ENCODE measurements at regions not wholly inside any gene's neighbourhood (a gene's known extent, or its start where the extent isn't known, plus 50 kb on each side); places are given as distances from the start of the nearest gene placed in this dataset.

DNA sequence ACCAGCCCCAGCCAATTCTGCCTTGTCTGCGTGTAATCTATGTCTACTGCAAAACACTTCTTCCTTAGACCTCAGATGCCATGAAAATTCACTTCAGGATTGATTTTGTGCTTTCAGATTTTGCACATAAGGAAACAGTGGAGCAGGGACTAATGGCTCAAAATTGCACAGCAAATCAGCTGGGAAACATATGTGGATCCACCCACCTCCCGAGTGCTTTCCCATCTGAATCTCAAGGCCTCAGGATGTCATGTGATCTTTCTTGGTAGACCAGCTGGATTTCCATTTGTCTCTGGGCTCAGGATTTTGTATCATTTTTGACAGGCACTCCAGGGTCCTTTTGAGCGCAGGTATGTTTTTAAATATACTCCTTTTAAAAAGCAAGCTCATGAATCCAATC is 158.6 kb downstream of the MIS18A start:
- no peaks in the 10 kb centered on the region for H3K4me1 ChIP-seq (ENCODE audit: insufficient read depth)
- H3K4me3 ChIP-seq = no peak overlapping the region
- peaks cover 0 to 4% of the 10 kb centered on the region in 2 donors for H3K9me3 ChIP-seq
- H3K27ac ChIP-seq = no peak overlapping the region
- H3K27me3 ChIP-seq = no peaks in the 10 kb centered on the region
- DNase-seq = no peak
- H3K36me3 ChIP-seq = no peaks in the 10 kb centered on the region
- intact Hi-C loops (cut with DNase I) = no loop called here
- TF ChIP-seq, protein P1, sequence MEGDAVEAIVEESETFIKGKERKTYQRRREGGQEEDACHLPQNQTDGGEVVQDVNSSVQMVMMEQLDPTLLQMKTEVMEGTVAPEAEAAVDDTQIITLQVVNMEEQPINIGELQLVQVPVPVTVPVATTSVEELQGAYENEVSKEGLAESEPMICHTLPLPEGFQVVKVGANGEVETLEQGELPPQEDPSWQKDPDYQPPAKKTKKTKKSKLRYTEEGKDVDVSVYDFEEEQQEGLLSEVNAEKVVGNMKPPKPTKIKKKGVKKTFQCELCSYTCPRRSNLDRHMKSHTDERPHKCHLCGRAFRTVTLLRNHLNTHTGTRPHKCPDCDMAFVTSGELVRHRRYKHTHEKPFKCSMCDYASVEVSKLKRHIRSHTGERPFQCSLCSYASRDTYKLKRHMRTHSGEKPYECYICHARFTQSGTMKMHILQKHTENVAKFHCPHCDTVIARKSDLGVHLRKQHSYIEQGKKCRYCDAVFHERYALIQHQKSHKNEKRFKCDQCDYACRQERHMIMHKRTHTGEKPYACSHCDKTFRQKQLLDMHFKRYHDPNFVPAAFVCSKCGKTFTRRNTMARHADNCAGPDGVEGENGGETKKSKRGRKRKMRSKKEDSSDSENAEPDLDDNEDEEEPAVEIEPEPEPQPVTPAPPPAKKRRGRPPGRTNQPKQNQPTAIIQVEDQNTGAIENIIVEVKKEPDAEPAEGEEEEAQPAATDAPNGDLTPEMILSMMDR (IDR thresholded peaks at IDR 0.05) = no peak
- no peak for TF ChIP-seq EP300 (IDR thresholded peaks at IDR 0.05)
- no peak for TF ChIP-seq POLR2A (IDR thresholded peaks at IDR 0.05)
- 75 to 85% (median 77%) methylated on average over 3 of the region's 3 CpGs for WGBS, 3 donors

DNA sequence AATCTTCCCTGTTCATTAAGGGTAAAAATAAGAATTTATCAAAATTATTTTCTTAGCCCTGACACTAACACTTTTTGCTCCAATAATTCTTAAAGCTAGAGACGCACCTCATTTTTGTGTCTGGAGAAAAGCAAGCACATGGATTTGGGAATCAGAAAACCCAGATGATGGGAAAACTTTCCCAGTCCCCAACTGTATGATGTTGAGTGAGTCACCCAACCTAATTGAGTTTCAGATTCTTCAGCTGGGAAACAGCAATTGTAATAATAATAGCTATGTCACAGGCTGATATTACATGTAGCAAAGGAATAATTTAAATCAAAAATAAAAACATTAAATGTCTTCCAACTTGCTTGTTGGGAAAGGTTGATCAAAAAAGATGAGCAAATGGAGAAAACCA is 159.0 kb downstream of the MIS18A start:
- Histone ChIP-seq H3K27me3 (no peaks in the 10 kb centered on the region), H3K4me1 (ENCODE audit: insufficient read depth) (no peaks in the 10 kb centered on the region), H3K9me3 (peaks cover 0 to 4% of the 10 kb centered on the region in 2 donors), H3K36me3 (no peaks in the 10 kb centered on the region), H3K27ac (no peak overlapping the region), H3K4me3 (no peak overlapping the region)
- DNase-seq = no peak
- intact Hi-C loops (cut with DNase I) = no loop called here
- WGBS, 3 donors = 94 to 100% (median 96%) methylated on average over 1 of the region's 1 CpG
- TF ChIP-seq, protein P1 (IDR thresholded peaks at IDR 0.05) = no peak
- TF ChIP-seq EP300 (IDR thresholded peaks at IDR 0.05) (no peak), POLR2A (IDR thresholded peaks at IDR 0.05) (no peak)

DNA sequence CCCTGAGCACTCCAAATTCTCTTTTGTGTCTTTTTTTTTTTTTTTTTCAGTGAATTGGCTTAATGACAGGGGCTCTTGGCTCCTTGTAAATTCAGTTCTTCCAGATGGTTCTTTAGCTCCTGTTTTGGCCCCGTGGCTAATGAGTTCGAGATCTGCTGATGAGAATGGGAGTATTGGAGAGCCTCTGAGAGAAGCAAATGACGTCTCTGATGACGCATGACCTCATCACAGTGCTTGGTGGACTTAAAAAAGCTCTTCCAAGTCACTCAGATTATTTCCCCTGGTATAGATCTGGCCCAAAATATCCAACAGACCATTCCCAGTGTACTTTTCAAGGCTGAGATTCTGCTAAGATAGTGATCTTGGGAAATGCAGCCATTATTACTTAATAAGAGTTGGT is 159.5 kb downstream of the MIS18A start:
- 86 to 90% (median 89%) methylated on average over 4 of the region's 4 CpGs for WGBS, 3 donors
- no peaks in the 10 kb centered on the region for H3K27me3 ChIP-seq
- intact Hi-C loops (cut with DNase I) = no loop called here

DNA sequence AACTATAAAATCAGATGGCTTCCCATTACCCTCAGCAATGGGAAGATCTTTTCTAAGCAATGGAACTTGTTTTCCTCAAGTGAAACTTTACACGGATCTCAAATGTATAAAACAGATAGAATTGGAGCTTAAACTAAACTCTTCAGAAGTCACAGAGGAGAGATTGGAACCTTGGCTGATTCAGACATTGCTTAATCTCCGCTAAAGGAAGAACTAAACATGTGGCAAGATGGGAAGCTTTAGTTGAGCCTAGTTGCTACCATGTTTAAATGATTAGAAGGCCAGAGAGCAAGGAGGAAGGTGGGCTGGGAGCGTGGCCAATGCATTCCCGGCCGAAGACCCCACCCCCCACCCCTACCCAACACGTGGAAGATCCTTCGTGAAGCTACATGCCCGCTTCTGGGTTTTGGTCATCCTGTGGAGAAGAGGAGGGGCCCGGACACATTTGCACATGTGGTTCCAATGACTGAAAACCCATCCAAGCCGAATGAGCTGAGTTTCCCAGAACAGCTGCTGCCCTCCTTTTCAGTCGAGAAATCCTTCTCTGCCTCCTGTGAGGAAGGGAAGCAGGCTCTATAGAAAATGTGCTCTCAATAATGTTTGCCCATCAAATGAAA is 164.3 kb downstream of the MIS18A start:
- TF ChIP-seq POLR2A (IDR thresholded peaks at IDR 0.05) = no peak
- no peak for TF ChIP-seq EP300 (IDR thresholded peaks at IDR 0.05)
- TF ChIP-seq, protein P1 (IDR thresholded peaks at IDR 0.05) = no peak
- 80 to 85% (median 85%) methylated on average over 11 of the region's 11 CpGs for WGBS, 3 donors
- DNase-seq = no peak
- intact Hi-C loops (cut with DNase I) = no loop called here
- Histone ChIP-seq H3K27ac (no peak overlapping the region), H3K9me3 (no peaks in the 10 kb centered on the region), H3K4me3 (no peak overlapping the region), H3K36me3 (no peaks in the 10 kb centered on the region), H3K4me1 (ENCODE audit: insufficient read depth) (no peaks in the 10 kb centered on the region), H3K27me3 (no peaks in the 10 kb centered on the region)

More for the DNA sequence above, 159.5 kb downstream of the MIS18A start:
- Histone ChIP-seq H3K36me3 (no peaks in the 10 kb centered on the region), H3K9me3 (peaks cover 0 to 4% of the 10 kb centered on the region in 2 donors), H3K4me3 (no peak overlapping the region), H3K27ac (no peak overlapping the region), H3K4me1 (ENCODE audit: insufficient read depth) (no peaks in the 10 kb centered on the region)
- no peak for TF ChIP-seq EP300 (IDR thresholded peaks at IDR 0.05)
- TF ChIP-seq, protein P1 (IDR thresholded peaks at IDR 0.05) = no peak
- no peak for TF ChIP-seq POLR2A (IDR thresholded peaks at IDR 0.05)
- DNase-seq = no peak

Measured in ovary (tissue), 7 donors.